ENCODE measurements at regions not wholly inside any gene's neighbourhood (a gene's known extent, or its start where the extent isn't known, plus 50 kb on each side); places are given as distances from the start of the nearest gene placed in this dataset.

GRCh38 chr5:32521481-32521880 is 63.9 kb upstream of the SUB1 start:
- Histone ChIP-seq H3K4me1 (ENCODE audit: control insufficient read depth in 1 of 2, insufficient read depth in 1 of 2, low read depth in 1 of 2, low read length in 1 of 2) (peaks cover 37 to 41% of the 10 kb centered on the region in 2 experiments), H3K27me3 (peaks cover 55% of the 10 kb centered on the region), H3K4me3 (ENCODE audit: low read depth in 1 of 2, low read length in 1 of 2) (no peak overlapping the region), H3K27ac (no peak overlapping the region), H3K36me3 (no peaks in the 10 kb centered on the region), H3K9me3 (no peaks in the 10 kb centered on the region)
- no peak for TF ChIP-seq CTCF (IDR thresholded peaks at IDR 0.05)

DNA sequence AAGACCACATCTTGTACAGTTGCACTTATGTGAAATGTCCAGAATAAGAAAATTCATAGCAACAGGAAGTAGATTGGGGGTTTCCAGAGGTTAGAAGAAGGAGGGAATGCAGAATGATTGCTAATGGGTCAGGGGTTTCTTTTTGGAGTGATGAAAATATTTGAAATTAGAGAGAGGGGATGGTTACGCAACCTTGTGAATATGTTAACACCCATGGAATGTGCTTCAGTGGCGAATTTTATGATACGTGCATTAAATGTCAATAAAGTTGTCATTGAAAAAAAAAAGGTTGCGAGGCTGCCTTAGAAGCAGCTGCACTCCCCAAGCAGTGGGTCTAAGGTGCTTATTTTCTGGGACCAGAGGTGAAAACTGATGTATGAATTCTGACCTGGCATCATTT is 64.4 kb upstream of the SUB1 start:
- Histone ChIP-seq H3K4me3 (ENCODE audit: low read depth in 1 of 2, low read length in 1 of 2) (no peak overlapping the region), H3K27ac (no peak overlapping the region), H3K4me1 (ENCODE audit: control insufficient read depth in 1 of 2, insufficient read depth in 1 of 2, low read depth in 1 of 2, low read length in 1 of 2) (peaks cover 37 to 41% of the 10 kb centered on the region in 2 experiments), H3K9me3 (no peaks in the 10 kb centered on the region), H3K36me3 (no peaks in the 10 kb centered on the region), H3K27me3 (peaks cover 53% of the 10 kb centered on the region)
- no peak for TF ChIP-seq CTCF (IDR thresholded peaks at IDR 0.05)

DNA sequence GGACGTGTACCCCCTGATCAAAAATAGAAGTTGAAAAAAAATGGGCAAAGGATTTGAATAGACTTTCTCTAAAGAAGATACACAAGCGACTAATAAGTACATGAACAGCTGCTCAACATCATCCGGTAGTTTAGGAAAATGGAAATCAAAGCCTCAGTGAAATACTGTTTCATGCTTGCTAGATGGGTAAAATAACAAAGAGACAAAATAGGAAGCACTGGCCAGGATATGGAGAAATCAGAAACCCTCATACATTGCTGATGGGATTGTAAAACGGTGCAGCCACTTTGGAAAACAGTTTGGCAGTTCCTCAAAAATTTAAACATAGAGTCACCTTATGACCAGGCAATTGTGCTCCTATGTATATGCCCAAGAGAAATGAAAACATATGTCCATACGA is 65.0 kb upstream of the SUB1 start:
- peaks cover 37 to 41% of the 10 kb centered on the region in 2 experiments for H3K4me1 ChIP-seq (ENCODE audit: control insufficient read depth in 1 of 2, insufficient read depth in 1 of 2, low read depth in 1 of 2, low read length in 1 of 2)
- no peaks in the 10 kb centered on the region for H3K36me3 ChIP-seq
- peaks cover 49% of the 10 kb centered on the region for H3K27me3 ChIP-seq
- no peak overlapping the region for H3K27ac ChIP-seq
- no peak overlapping the region for H3K4me3 ChIP-seq (ENCODE audit: low read depth in 1 of 2, low read length in 1 of 2)
- TF ChIP-seq CTCF (IDR thresholded peaks at IDR 0.05), result no peak
- H3K9me3 ChIP-seq, result no peaks in the 10 kb centered on the region

DNA sequence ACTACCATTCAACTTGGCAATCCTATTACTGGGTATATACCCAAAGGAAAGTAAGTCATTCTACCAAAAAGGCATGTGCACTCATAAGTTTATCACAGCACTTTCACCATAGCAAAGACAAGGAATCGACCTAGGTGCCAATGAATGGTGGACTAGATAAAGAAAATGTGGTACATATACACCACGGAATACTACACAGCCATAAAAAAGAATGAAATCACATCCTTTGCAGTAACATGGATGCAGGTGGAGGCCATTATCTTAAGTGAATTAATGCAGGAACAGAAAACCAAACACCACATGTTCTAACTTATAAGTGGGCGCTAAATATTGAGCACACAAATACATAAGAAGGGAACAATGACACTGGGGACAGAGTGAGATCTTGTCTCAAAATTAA is 65.8 kb upstream of the SUB1 start:
- Histone ChIP-seq H3K36me3 (no peaks in the 10 kb centered on the region), H3K27ac (no peak overlapping the region), H3K4me3 (ENCODE audit: low read depth in 1 of 2, low read length in 1 of 2) (no peak overlapping the region), H3K4me1 (ENCODE audit: control insufficient read depth in 1 of 2, insufficient read depth in 1 of 2, low read depth in 1 of 2, low read length in 1 of 2) (peaks cover 37 to 41% of the 10 kb centered on the region in 2 experiments), H3K9me3 (no peaks in the 10 kb centered on the region), H3K27me3 (peaks cover 49% of the 10 kb centered on the region)
- no peak for TF ChIP-seq CTCF (IDR thresholded peaks at IDR 0.05)

GRCh38 chr5:32514806-32515205 is 70.3 kb upstream of the ZFR start:
- H3K4me1 ChIP-seq (ENCODE audit: control insufficient read depth in 1 of 2, insufficient read depth in 1 of 2, low read depth in 1 of 2, low read length in 1 of 2), result peaks cover 3 to 5% of the 10 kb centered on the region in 2 experiments
- no peak overlapping the region for H3K4me3 ChIP-seq (ENCODE audit: low read depth in 1 of 2, low read length in 1 of 2)
- TF ChIP-seq CTCF (IDR thresholded peaks at IDR 0.05), result no peak
- no peak overlapping the region for H3K27ac ChIP-seq
- H3K9me3 ChIP-seq, result no peaks in the 10 kb centered on the region
- no peaks in the 10 kb centered on the region for H3K36me3 ChIP-seq
- peaks cover 77% of the 10 kb centered on the region for H3K27me3 ChIP-seq

DNA sequence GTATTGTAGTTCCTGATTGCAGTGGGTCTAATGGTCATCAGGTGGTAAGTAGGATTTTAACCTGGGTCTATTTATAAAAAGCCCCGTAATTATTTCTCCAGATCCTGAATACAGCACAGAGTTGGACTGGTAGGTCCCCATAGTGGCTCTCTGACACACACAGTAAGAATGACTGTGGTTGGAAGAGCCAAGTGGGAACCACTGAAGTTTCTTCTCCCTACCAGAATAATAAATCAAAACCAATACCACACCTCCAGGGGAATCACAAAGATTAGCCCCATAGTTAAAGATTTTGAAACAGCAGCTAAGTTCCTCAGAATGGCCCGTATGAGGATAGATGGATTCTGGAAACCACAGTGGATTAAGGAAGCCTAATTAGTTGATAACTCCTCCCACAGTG is 68.4 kb upstream of the ZFR start:
- no peaks in the 10 kb centered on the region for H3K9me3 ChIP-seq
- no peak for TF ChIP-seq CTCF (IDR thresholded peaks at IDR 0.05)
- H3K4me3 ChIP-seq (ENCODE audit: low read depth in 1 of 2, low read length in 1 of 2), result no peak overlapping the region
- H3K4me1 ChIP-seq (ENCODE audit: control insufficient read depth in 1 of 2, insufficient read depth in 1 of 2, low read depth in 1 of 2, low read length in 1 of 2), result peaks cover 15 to 16% of the 10 kb centered on the region in 2 experiments
- H3K27me3 ChIP-seq, result peaks cover 65% of the 10 kb centered on the region
- no peaks in the 10 kb centered on the region for H3K36me3 ChIP-seq
- no peak overlapping the region for H3K27ac ChIP-seq
